Trophoblast cell (in vitro differentiated cells and primary cell): ENCODE measurements at regions not wholly inside any gene's neighbourhood (a gene's known extent, or its start where the extent isn't known, plus 50 kb on each side); places are given as distances from the start of the nearest gene placed in this dataset.

Experiments
- DNase-seq, 2 donors: peaks; one replicate each; pipeline ENCODE4 v3.0.0-alpha.2; 2016
- H2AFZ ChIP-seq: 2 replicates; pipeline ENCODE4 v1.6.1; 2013; ENCODE audit warnings: low read length, moderate library complexity, mild to moderate bottlenecking; ENCODE audit not compliant: insufficient read depth, poor library complexity
- H2AK5ac ChIP-seq: 2 replicates; pipeline ENCODE4 v1.6.1; 2013; ENCODE audit warnings: mild to moderate bottlenecking, low read length
- H2BK120ac ChIP-seq: 2 replicates; pipeline ENCODE4 v1.6.1; 2013; ENCODE audit warnings: low read length, mild to moderate bottlenecking, moderate library complexity; ENCODE audit not compliant: insufficient read depth, poor library complexity
- H2BK12ac ChIP-seq: 2 replicates; pipeline ENCODE4 v1.6.1; 2013; ENCODE audit warnings: mild to moderate bottlenecking, low read length, moderate library complexity
- H2BK5ac ChIP-seq: 2 replicates; pipeline ENCODE4 v1.6.1; 2013; ENCODE audit warnings: low read length, low read depth, moderate library complexity, mild to moderate bottlenecking; ENCODE audit not compliant: poor library complexity
- H3K14ac ChIP-seq: 2 replicates; pipeline ENCODE4 v1.6.1; 2013; ENCODE audit warnings: mild to moderate bottlenecking, low read length
- H3K18ac ChIP-seq: 2 replicates; pipeline ENCODE4 v1.6.1; 2013; ENCODE audit warnings: mild to moderate bottlenecking, low read length
- H3K23ac ChIP-seq: 2 replicates; pipeline ENCODE4 v1.6.1; 2013; ENCODE audit warnings: low read length
- H3K27ac ChIP-seq: 2 replicates; pipeline ENCODE4 v1.5.1; 2013; ENCODE audit warnings: low read depth, mild to moderate bottlenecking, inconsistent platforms, low read length, moderate library complexity
- H3K27me3 ChIP-seq: 2 replicates; pipeline ENCODE4 v1.6.1; 2013; ENCODE audit warnings: inconsistent platforms, mild to moderate bottlenecking, low read length, moderate library complexity; ENCODE audit not compliant: insufficient read depth
- H3K36me3 ChIP-seq, 2 experiments: 1 replicate in 1 of 2; 2 replicates in 1 of 2; pipeline ENCODE4 v1.6.1; 2013; ENCODE audit warnings: low read length in 2 of 2, mild to moderate bottlenecking in 2 of 2, moderate library complexity in 1 of 2; ENCODE audit not compliant: insufficient read depth in 2 of 2, control insufficient read depth in 1 of 2
- H3K4ac ChIP-seq: 2 replicates; pipeline ENCODE4 v1.6.1; 2013; ENCODE audit warnings: low read depth, mild to moderate bottlenecking, low read length, moderate library complexity
- H3K4me1 ChIP-seq, 2 experiments: 1 replicate in 1 of 2; 2 replicates in 1 of 2; pipeline ENCODE4 v1.6.1; 2013; ENCODE audit warnings: low read length in 2 of 2, mild to moderate bottlenecking in 2 of 2, moderate library complexity in 1 of 2; ENCODE audit not compliant: insufficient read depth in 2 of 2, control insufficient read depth in 1 of 2
- H3K4me2 ChIP-seq: 2 replicates; pipeline ENCODE4 v1.6.1; 2013; ENCODE audit warnings: inconsistent platforms, mild to moderate bottlenecking, low read length, moderate library complexity
- H3K4me3 ChIP-seq: 2 replicates; pipeline ENCODE4 v1.5.1; 2013; ENCODE audit warnings: mild to moderate bottlenecking, low read depth, low read length, inconsistent platforms
- H3K79me1 ChIP-seq: one replicate; pipeline ENCODE4 v1.6.1; 2013; ENCODE audit warnings: low read length
- H3K79me2 ChIP-seq: 2 replicates; pipeline ENCODE4 v1.6.1; 2013; ENCODE audit warnings: low read length, mild to moderate bottlenecking; ENCODE audit not compliant: control insufficient read depth, insufficient read depth, poor library complexity
- H3K9ac ChIP-seq: 2 replicates; pipeline ENCODE4 v1.6.1; 2013; ENCODE audit warnings: mild to moderate bottlenecking, low read length
- H3K9me3 ChIP-seq: 2 replicates; pipeline ENCODE4 v1.6.1; 2013; ENCODE audit warnings: low read depth, mild to moderate bottlenecking, control low read depth, inconsistent platforms, low read length; ENCODE audit not compliant: insufficient read depth
- H4K12ac ChIP-seq: 2 replicates; pipeline ENCODE4 v1.6.1; 2013; ENCODE audit warnings: low read depth, mild to moderate bottlenecking, low read length, moderate library complexity
- H4K8ac ChIP-seq: 2 replicates; pipeline ENCODE4 v1.6.1; 2013; ENCODE audit warnings: low read depth, mild to moderate bottlenecking, low read length, moderate library complexity
- H4K91ac ChIP-seq: one replicate; pipeline ENCODE4 v1.6.1; 2013; ENCODE audit warnings: low read depth, mild to moderate bottlenecking, low read length, moderate library complexity
- WGBS: extraction: QIAGEN DNeasy Blood & Tissue Kit; methylation state at CpG from one replicate; pipeline ENCODE4 v1.1.7; 2013; ENCODE audit warnings: missing lambda C conversion rate; ENCODE audit not compliant: insufficient read length, insufficient coverage; ENCODE audit errors: extremely low coverage; 5-methylcytosine and 5-hydroxymethylcytosine counted together

DNA sequence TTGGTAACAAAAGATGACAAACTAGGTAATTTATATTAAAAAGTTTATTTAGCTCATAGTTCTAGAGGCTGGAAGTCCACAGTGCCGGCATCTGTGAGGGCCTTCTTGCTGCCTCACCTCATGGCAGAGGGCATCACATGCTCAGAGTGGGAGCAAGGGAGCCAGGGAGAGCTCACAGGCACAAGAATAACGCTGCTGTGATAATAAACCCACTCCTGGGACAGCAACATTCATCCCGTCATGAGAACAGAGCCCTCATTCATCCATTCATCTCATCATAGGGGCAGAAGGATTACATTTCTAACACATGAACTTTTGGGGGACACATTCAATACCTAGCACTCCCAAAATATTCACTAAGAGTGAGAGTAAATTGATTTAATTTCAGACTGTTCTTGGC, 170.6 kb upstream of the AKR1E2 start:
- H3K23ac ChIP-seq = no peak overlapping the region
- H3K14ac ChIP-seq = peak overlapping the region; percentile 16
- H2AK5ac ChIP-seq = no peak overlapping the region
- H2BK12ac ChIP-seq = peak overlapping the region; percentile 8
- H3K9ac ChIP-seq = no peak overlapping the region
- no peaks in the 10 kb centered on the region for H3K9me3 ChIP-seq
- no peak overlapping the region for H3K18ac ChIP-seq
- no peak overlapping the region for H3K27ac ChIP-seq
- no peaks in the 10 kb centered on the region for H3K36me3 ChIP-seq
- H3K4me3 ChIP-seq = no peak overlapping the region
- H3K4ac ChIP-seq = peak overlapping the region; percentile 6
- H4K8ac ChIP-seq = no peak overlapping the region
- no peaks in the 10 kb centered on the region for H3K27me3 ChIP-seq
- peaks cover 14% of the 10 kb centered on the region for H3K79me1 ChIP-seq
- WGBS = no CpG with 5 or more reads among the region's 3 CpGs
- no peak for DNase-seq
- no peak overlapping the region for H2AFZ ChIP-seq
- H3K4me1 ChIP-seq = peaks cover 2 to 6% of the 10 kb centered on the region in 2 experiments
- H3K79me2 ChIP-seq = no peaks in the 10 kb centered on the region
- H4K12ac ChIP-seq = no peak overlapping the region
- H4K91ac ChIP-seq = peak overlapping the region; percentile 60
- H2BK5ac ChIP-seq = peak overlapping the region; percentile 5
- no peak overlapping the region for H3K4me2 ChIP-seq
- peak overlapping the region; percentile 43 for H2BK120ac ChIP-seq

DNA sequence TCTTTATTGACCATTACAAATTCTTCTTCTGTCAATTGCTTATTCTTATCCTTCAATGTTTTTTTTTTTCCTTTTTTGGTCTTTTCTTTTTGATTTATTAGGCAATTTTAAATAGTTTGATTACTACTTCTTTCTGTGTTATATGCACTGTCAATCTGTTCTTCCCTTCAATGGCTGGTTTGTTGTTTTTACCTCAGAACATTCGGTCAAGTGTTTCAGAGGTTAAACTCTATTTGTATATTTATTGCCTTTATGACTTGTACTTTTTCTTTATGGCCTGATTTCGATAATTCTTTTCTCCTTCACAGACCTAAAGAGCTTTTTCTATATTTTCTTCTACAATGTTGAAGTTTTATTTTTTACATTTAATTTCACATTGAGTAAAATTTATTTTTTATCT, 171.5 kb upstream of the AKR1E2 start:
- peaks cover 12% of the 10 kb centered on the region for H3K79me1 ChIP-seq
- no peak overlapping the region for H4K12ac ChIP-seq
- H3K27ac ChIP-seq = no peak overlapping the region
- H2BK120ac ChIP-seq = no peak overlapping the region
- H4K91ac ChIP-seq = no peak overlapping the region
- no peak overlapping the region for H3K4me2 ChIP-seq
- no peak overlapping the region for H3K23ac ChIP-seq
- H3K79me2 ChIP-seq = no peaks in the 10 kb centered on the region
- WGBS = no CpG with 5 or more reads among the region's 2 CpGs
- no peak overlapping the region for H3K4me3 ChIP-seq
- no peak overlapping the region for H3K4ac ChIP-seq
- H3K4me1 ChIP-seq = peaks cover 2 to 6% of the 10 kb centered on the region in 2 experiments
- no peaks in the 10 kb centered on the region for H3K36me3 ChIP-seq
- H4K8ac ChIP-seq = no peak overlapping the region
- no peak overlapping the region for H3K18ac ChIP-seq
- H3K9ac ChIP-seq = no peak overlapping the region
- no peak overlapping the region for H2BK12ac ChIP-seq
- H3K9me3 ChIP-seq = no peaks in the 10 kb centered on the region
- H2AFZ ChIP-seq = no peak overlapping the region
- no peak overlapping the region for H3K14ac ChIP-seq
- H2AK5ac ChIP-seq = no peak overlapping the region
- DNase-seq = no peak
- no peaks in the 10 kb centered on the region for H3K27me3 ChIP-seq
- no peak overlapping the region for H2BK5ac ChIP-seq

DNA sequence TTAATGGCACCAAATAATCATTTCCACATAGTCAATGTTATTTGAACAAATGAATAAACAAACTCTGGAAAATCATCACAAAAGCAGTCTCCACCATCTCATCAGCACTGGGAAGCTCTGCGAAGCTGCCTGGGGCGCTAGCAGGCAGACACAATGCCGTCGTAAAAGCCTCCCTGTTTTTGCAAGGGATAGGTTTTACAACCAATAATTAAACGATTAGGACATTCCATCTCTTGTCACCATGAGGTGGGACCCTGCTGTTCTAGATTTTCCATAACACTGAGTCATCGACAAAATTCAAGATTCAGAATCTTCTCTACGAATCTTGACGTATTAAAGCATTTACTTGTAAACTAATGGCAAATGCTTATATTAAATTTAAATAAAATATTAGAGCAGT, 172.8 kb upstream of the AKR1E2 start:
- H3K36me3 ChIP-seq = no peaks in the 10 kb centered on the region
- no peak overlapping the region for H2AK5ac ChIP-seq
- H3K9ac ChIP-seq = no peak overlapping the region
- H2BK5ac ChIP-seq = no peak overlapping the region
- no peaks in the 10 kb centered on the region for H3K27me3 ChIP-seq
- H3K79me2 ChIP-seq = no peaks in the 10 kb centered on the region
- no peak overlapping the region for H2BK120ac ChIP-seq
- no peak overlapping the region for H3K4me2 ChIP-seq
- no peak overlapping the region for H3K4me3 ChIP-seq
- no peak for DNase-seq
- no peak overlapping the region for H2BK12ac ChIP-seq
- H2AFZ ChIP-seq = no peak overlapping the region
- H3K4ac ChIP-seq = no peak overlapping the region
- no peak overlapping the region for H4K12ac ChIP-seq
- no peaks in the 10 kb centered on the region for H3K9me3 ChIP-seq
- no peak overlapping the region for H3K18ac ChIP-seq
- peaks cover 12% of the 10 kb centered on the region for H3K79me1 ChIP-seq
- H4K8ac ChIP-seq = no peak overlapping the region
- H4K91ac ChIP-seq = no peak overlapping the region
- no CpG with 5 or more reads among the region's 8 CpGs for WGBS
- H3K23ac ChIP-seq = no peak overlapping the region
- no peak overlapping the region for H3K14ac ChIP-seq
- H3K4me1 ChIP-seq = peaks cover 2 to 6% of the 10 kb centered on the region in 2 experiments
- no peak overlapping the region for H3K27ac ChIP-seq

DNA sequence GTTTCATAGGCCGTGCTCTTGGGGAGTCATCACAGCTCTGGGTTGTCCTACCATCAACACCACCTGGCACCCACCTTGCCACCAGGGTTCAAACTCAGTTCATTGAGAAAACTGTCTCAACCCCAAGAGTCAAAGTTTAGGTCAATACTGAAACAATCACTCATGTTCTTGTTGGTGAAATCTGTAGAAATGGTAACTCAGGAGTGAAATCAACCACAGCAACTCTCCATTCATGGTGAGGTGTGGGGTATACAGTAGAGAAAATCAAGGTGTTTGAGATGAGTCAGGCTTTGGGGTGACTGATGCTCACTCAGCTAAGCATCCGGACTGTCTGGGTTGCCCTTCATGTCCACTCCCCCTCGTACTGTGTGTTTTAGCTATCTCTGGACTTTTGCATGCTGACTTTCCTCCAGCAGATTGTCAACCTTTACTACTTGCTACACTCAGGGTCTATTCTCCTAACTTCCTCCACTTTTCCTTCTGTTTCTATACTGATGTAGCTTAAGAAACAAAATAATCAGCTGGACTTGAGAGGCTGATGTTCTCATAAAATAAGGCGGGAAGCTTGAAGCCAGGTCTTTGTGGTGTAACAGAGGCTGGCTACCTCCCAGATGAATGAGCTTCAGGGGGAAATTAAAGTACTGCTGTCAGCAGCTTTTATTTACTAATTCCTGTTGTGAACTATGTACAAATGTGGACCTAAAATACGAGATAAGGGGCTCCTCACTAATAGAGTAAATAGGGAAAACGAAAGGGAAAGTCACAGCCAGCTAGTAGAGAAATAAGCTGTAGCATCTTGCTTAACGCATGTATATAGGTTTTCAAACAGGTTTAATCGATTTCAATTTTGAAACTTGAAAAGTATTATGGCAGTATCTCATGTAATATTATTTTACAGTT, 173.6 kb upstream of the AKR1E2 start:
- Histone ChIP-seq H3K18ac (peak overlapping the region; percentile 54), H3K4me2 (no peak overlapping the region), H3K9ac (no peak overlapping the region), H3K23ac (no peak overlapping the region), H3K79me2 (no peaks in the 10 kb centered on the region), H2AFZ (no peak overlapping the region), H4K12ac (no peak overlapping the region), H3K36me3 (no peaks in the 10 kb centered on the region), H2BK12ac (peak overlapping the region; percentile 92), H3K4ac (peak overlapping the region; percentile 84), H4K8ac (peak overlapping the region; percentile 21), H3K27ac (peak overlapping the region; percentile 1), H2BK120ac (peak overlapping the region; percentile 55), H3K14ac (peak overlapping the region; percentile 72), H4K91ac (peak overlapping the region; percentile 82), H2AK5ac (peak overlapping the region; percentile 55), H3K4me3 (no peak overlapping the region), H3K4me1 (peaks cover 2 to 6% of the 10 kb centered on the region in 2 experiments), H3K9me3 (no peaks in the 10 kb centered on the region), H3K27me3 (no peaks in the 10 kb centered on the region), H2BK5ac (peak overlapping the region; percentile 70), H3K79me1 (peaks cover 10% of the 10 kb centered on the region)
- DNase-seq = no peak
- no CpG with 5 or more reads among the region's 8 CpGs for WGBS
